GOT3 (cell line): ENCODE measurements at regions not wholly inside any gene's neighbourhood (a gene's known extent, or its start where the extent isn't known, plus 50 kb on each side); places are given as distances from the start of the nearest gene placed in this dataset.

ENCODE experiments used
- DNase-seq: peaks from one replicate; lab custom pipeline; 2025; ENCODE audit warnings: mixed read lengths; lab: John Stamatoyannopoulos, UW

- DNase-seq: no peak
These were observed 614.3 kb upstream of the SLC8A1 start for GRCh38 chr2:41066168-41066567.

- no peak for DNase-seq
These were observed 616.9 kb upstream of the SLC8A1 start for GRCh38 chr2:41068740-41069139.

- DNase-seq: no peak
These were observed 626.5 kb upstream of the SLC8A1 start for GRCh38 chr2:41078341-41078740.

GRCh38 chr2:41079011-41079410 is 627.1 kb upstream of the SLC8A1 start:
- DNase-seq: no peak

- no peak for DNase-seq
These were observed 632.4 kb upstream of the SLC8A1 start for GRCh38 chr2:41084321-41084720.

GRCh38 chr2:41087946-41088345 is 636.1 kb upstream of the SLC8A1 start:
- no peak for DNase-seq

GRCh38 chr2:41101281-41101680 is 649.4 kb upstream of the SLC8A1 start:
- DNase-seq: no peak

GRCh38 chr2:41109744-41110143 is 657.9 kb upstream of the SLC8A1 start:
- no peak for DNase-seq

- DNase-seq: no peak
These were observed 660.1 kb upstream of the SLC8A1 start for GRCh38 chr2:41111836-41112627.

- DNase-seq: no peak
These were observed 664.4 kb upstream of the SLC8A1 start for GRCh38 chr2:41116106-41116797.

GRCh38 chr2:41119489-41119888 is 667.6 kb upstream of the SLC8A1 start:
- DNase-seq: no peak

GRCh38 chr2:41123341-41123740 is 671.5 kb upstream of the SLC8A1 start:
- no peak for DNase-seq

- DNase-seq: no peak
These were observed 675.5 kb upstream of the SLC8A1 start for GRCh38 chr2:41127351-41127750.

- DNase-seq: no peak
These were observed 678.1 kb upstream of the SLC8A1 start for GRCh38 chr2:41129988-41130387.

- no peak for DNase-seq
These were observed 685.1 kb upstream of the SLC8A1 start for GRCh38 chr2:41137031-41137430.

- no peak for DNase-seq
These were observed 689.4 kb upstream of the SLC8A1 start for GRCh38 chr2:41141146-41141791.

GRCh38 chr2:41142478-41142877 is 690.6 kb upstream of the SLC8A1 start:
- DNase-seq: no peak

- DNase-seq: no peak
These were observed 693.2 kb upstream of the SLC8A1 start for GRCh38 chr2:41145066-41145465.

- DNase-seq: no peak
These were observed 697.2 kb upstream of the SLC8A1 start for GRCh38 chr2:41149054-41149453.

GRCh38 chr2:41151746-41152145 is 699.9 kb upstream of the SLC8A1 start:
- no peak for DNase-seq

GRCh38 chr2:41152318-41152717 is 700.4 kb upstream of the SLC8A1 start:
- no peak for DNase-seq

GRCh38 chr2:41160439-41160838 is 708.5 kb upstream of the SLC8A1 start:
- no peak for DNase-seq

- DNase-seq: no peak
These were observed 715.1 kb upstream of the SLC8A1 start for GRCh38 chr2:41167014-41167413.
